NCI-H2196 (cell line): ENCODE measurements at regions not wholly inside any gene's neighbourhood (a gene's known extent, or its start where the extent isn't known, plus 50 kb on each side); places are given as distances from the start of the nearest gene placed in this dataset.

Experiments
- DNase-seq: peaks from one replicate; lab custom pipeline; 2025; ENCODE audit not compliant: unreplicated experiment; lab: John Stamatoyannopoulos, UW

DNA sequence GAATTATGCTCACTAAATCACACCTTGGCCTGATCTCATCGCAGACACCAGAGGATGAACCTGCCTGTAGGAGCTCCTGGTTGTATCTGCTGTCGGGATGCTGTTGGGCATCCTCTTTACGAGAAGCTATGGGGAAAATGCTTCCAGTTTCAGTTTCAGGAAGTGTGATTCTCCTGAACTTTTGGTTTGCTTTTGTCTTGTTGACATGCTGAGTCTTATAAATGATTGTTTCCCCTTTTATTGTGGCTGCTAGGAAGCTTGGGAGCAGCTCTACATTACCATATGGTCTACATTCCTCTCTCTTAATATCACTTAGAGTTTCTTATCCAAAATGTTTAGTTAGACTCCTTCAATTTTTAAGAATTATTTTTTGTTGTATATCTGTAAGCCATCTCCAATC lies 227.5 kb downstream of the MTX2 start:
- no peak for DNase-seq

- no peak for DNase-seq
These were observed 231.7 kb downstream of the MTX2 start for GRCh38 chr2:176500901-176501300.

DNA sequence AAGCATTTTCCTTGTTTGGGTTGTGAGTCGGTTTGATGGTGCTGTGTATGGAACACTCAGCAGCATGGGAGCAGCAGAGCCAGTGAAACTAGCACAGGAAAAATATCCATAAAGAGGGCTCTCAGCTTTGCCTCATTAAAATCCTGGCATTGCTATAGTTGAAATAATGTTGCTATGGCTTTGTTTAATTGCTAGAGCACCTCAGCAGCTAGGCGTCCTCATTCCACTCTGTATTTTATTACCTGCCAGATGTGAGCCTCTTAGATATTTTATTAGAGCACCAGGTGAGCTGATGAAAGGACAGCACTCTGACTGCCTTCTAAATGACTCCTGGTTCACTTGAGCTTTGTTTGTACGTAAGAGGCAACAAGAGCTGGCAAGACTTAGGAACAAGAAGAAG lies 232.4 kb downstream of the MTX2 start:
- peak; percentile 48 for DNase-seq

- DNase-seq = no peak
These were observed 233.4 kb downstream of the MTX2 start for GRCh38 chr2:176502619-176503018.

GRCh38 chr2:176503776-176504175 lies 234.5 kb downstream of the MTX2 start:
- no peak for DNase-seq

- DNase-seq = no peak
These were observed 235.2 kb downstream of the MTX2 start for GRCh38 chr2:176504440-176504839.

- DNase-seq = peak; percentile 7
These were observed 238.5 kb downstream of the MTX2 start for GRCh38 chr2:176507786-176508185.

DNA sequence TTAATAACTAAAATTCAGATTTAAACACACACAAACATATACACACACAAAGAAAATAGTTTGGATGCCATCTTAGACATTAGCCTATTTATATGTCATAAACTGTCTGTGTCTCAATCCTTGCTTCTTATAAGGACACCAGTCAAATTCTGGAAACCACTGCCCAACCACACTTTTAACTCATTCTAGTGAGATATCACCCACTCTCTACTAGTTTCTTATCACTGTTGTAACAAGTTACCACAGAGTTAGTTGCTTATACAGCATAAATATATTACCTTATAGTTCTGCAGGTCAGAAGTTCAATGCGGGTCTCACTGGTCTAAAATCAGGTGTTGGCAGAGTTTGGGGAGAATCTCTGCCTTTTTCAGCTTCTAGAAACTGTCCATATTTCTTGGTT lies 239.1 kb downstream of the MTX2 start:
- DNase-seq = no peak

GRCh38 chr2:176508984-176509740 lies 239.9 kb downstream of the MTX2 start:
- DNase-seq = no peak

- DNase-seq = no peak
These were observed 245.0 kb downstream of the MTX2 start for GRCh38 chr2:176514276-176514675.

- no peak for DNase-seq
These were observed 245.7 kb downstream of the MTX2 start for GRCh38 chr2:176514805-176515500.

GRCh38 chr2:176516051-176516602 lies 246.9 kb downstream of the MTX2 start:
- DNase-seq = no peak

- DNase-seq = no peak
These were observed 249.6 kb downstream of the MTX2 start for GRCh38 chr2:176518823-176519222.

- no peak for DNase-seq
These were observed 252.8 kb downstream of the MTX2 start for GRCh38 chr2:176521878-176522670.

DNA sequence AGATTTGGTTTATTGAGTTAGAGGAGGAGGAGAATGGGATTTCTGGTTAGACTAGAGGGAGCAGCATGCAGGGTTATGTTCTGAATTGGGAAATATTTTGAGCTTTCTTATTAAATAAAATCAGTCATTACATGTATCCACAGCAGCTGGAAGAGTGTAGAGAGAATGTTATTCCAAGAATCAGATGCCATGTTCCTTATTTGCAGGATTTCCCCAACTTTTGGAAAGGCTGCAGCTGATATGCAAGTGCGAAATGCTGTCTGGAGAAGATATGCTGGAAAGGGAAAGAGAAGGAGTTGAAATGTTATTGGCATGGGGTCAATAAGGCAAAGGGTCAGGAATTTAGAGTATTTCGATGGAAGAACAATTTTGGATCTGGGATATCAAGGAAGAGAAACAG lies 255.8 kb downstream of the MTX2 start:
- no peak for DNase-seq

DNA sequence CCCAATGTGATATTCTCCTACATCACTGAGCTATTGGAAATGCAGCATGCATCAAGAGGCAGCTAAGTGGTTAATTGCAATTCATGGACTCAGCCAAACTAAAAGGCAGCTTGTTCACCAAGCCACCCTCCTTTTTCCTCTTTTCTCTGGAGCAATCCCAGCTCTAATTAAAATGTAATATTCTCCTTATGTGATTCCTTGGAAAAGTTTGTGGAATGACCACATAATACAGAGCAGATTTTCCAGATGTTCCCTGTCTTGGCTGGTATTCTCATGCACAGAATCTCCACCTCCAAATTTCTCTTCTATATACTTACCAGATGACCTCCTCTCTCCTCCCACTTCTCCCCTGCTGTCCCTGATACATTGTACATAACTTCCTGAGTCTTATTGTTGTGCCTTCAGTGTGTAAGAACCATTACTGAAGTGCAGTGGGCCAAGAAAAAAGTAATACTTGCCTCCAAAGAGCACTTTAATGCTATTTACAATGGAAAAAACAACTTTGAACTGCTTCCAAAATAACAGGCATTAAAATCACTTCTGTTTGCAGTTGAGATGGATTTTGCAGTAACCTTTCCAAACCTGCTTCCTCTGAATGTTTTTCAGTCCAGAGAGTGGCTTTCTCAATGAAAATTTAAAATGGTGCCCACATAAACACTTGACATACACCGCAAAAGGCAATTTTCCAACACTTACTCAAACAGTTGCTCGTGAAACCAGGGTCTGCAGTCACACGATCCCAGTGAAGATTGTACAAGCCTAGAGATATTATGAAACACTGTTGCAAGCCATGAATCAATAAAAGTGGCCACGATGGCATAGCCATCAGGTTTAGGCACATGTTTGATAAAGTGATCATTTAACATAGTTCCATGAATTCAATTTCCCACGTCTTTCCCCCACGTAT lies 258.0 kb downstream of the MTX2 start:
- DNase-seq = peak; percentile 49

DNA sequence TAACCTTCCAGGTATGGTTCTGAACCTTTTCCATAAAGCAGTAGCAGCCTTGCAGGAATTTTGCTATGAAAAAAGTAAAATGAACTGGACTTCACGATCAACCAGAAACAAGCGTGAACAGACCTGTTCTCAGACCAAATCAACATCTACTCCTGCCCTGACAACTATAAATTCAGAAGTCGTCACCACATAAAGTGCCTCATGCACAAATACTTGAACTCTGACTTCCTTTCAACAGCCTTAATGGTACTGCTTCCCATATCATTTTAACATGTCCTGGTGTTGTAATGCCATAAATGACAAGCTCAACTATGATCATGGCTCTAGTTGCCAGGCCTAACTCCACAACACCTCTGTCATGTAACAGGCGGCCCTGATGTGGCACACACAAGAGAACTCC lies 262.4 kb downstream of the MTX2 start:
- no peak for DNase-seq

DNA sequence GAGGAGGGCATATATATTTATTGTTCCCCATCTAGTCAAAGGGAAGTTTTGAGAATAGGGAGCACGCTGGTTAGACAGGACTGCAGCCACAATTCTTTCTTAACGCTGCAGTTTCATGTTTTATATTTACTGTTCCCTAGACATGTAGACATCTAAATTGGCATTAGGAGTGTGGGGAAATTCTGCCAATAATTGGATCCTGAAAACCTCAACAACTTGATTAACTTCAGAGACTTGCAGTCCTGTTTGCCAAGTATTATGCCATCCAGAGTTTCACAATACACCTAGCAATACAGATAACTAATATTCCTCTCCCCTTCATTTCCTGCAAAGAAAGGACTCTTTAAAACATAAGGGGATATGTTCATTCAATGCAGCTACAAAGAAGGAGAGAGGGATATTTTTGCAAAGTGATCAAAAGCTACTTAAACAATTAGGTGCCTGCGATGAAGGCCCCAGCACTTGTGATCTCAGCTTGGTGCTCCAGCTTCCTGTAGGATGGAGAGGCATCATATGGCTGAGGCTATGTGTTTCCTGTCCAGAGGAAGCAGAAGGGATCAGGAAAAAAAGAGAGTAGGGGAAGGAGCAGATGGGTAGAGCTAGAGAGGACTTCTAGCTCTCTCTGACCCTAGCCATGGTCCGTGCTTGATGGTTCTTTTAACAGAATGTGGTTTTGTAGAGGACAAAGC lies 264.4 kb downstream of the MTX2 start:
- no peak for DNase-seq

DNA sequence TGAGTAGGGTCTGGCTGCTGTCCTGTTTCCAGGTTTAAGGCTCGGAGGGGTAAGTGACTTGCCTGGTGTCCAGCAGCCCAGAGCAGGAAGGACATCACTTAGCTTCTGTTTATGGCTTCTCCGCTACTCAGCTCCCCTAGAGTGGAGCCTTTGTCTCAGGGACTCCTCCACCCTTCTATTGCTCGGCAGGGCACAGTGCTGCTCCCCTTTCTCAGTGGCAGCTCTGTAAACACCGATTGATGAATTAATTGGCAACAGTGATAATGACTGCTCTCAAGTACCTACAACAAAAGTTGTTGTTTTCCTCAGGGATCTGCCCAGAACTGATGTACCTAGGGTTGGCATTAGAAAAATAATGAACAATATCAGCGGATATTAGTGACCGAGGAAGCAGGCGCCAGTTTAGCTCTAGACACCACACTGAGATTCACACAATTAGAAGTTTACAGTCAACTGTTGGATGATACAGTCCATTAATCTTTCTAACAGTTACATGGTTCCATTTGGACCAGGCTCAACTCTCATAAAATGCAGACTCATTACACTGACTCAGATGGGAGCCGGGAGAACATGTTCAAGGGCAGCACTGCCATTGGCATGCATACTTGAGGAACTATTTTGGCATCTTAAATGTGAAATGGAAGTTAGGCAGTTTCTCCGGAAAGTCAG lies 265.7 kb downstream of the MTX2 start:
- peak; percentile 63 for DNase-seq
